ENCODE measurements at regions not wholly inside any gene's neighbourhood (a gene's known extent, or its start where the extent isn't known, plus 50 kb on each side); places are given as distances from the start of the nearest gene placed in this dataset.
A peak's percentile ranks its signal among the peaks of the same experiment; 100 is the strongest.

DNA sequence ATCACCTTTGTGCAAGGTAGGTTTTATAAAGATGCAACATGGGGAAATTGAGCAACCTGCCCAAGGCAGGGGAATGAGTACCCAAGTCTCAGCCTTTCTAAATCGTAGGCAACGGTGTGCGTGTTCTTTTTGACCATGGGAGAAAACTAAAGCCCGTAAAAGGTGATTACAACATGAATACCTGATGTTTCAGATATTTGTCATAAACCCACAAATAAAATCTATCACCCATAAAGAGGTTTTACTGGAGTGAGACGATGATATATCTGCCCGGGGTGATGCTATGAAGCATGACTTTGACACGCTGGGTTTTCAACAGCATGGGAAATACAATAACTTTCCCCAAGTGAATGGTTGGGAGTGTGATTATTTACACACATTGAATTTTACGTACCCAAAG, 406.3 kb upstream of the KLF6 start:
- peak overlapping the region; percentile 35 for H3K4me2 ChIP-seq
- TF ChIP-seq Cebpa-rat (IDR thresholded peaks at IDR 0.05), result no peak
- H3K4me3 ChIP-seq, result no peak overlapping the region
- H3K27me3 ChIP-seq, result no peaks in the 10 kb centered on the region
- no peak overlapping the region for H3K9ac ChIP-seq
- H3K9me3 ChIP-seq, result peaks cover 4% of the 10 kb centered on the region; the same call in 1 of the 2 replicates
- no peaks in the 10 kb centered on the region for H4K20me1 ChIP-seq
- peaks cover 24% of the 10 kb centered on the region for H3K4me1 ChIP-seq
- H3K36me3 ChIP-seq, result no peaks in the 10 kb centered on the region
- H3K27ac ChIP-seq, result no peak overlapping the region

DNA sequence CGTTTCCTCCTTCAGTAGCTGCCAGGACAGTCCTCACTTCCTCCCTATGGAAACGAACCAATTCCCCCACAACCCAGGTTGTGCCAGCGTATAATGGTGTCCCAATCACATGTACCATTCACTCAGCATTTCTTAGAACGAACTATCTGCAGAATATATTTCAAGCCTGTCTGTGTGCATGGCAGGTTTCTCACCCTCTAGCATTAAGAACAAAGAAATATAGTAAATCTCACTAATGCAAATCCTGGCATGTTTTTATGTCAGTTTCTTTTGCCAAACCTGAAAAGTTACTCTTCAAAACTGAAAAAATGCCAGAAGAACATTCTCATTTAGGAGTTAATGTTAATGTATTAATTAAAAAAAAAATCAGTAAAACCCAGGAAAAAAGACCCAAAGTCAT, 405.9 kb upstream of the KLF6 start:
- peaks cover 21% of the 10 kb centered on the region for H3K4me1 ChIP-seq
- H3K36me3 ChIP-seq, result no peaks in the 10 kb centered on the region
- H3K4me2 ChIP-seq, result no peak overlapping the region
- TF ChIP-seq Cebpa-rat (IDR thresholded peaks at IDR 0.05), result no peak
- H3K9ac ChIP-seq, result no peak overlapping the region
- no peak overlapping the region for H3K4me3 ChIP-seq
- H4K20me1 ChIP-seq, result no peaks in the 10 kb centered on the region
- H3K27ac ChIP-seq, result no peak overlapping the region
- H3K27me3 ChIP-seq, result no peaks in the 10 kb centered on the region
- peaks cover 4% of the 10 kb centered on the region; the same call in 1 of the 2 replicates for H3K9me3 ChIP-seq

DNA sequence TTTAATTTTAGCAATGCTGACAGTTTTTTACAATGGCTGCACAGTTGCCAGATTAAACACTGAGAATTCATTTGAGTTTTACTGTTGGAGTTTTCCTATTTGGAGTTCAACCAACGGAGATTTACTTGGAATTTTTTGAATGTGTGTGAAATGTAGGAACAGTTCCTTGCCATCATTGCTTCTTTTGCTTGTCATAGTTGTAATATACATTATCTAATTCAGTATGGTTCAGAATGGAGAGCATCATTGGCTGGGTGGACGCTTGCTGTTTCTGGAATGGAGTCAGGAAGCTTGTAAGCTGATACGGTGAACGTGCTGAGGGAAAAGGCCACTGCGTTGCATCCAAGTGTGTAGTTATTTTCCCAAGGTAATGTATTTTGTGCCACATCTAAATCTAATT, 404.3 kb upstream of the KLF6 start:
- no peak for TF ChIP-seq Cebpa-rat (IDR thresholded peaks at IDR 0.05)
- no peak overlapping the region for H3K4me2 ChIP-seq
- H4K20me1 ChIP-seq, result no peaks in the 10 kb centered on the region
- H3K4me1 ChIP-seq, result peaks cover 21% of the 10 kb centered on the region
- no peak overlapping the region for H3K4me3 ChIP-seq
- peaks cover 4% of the 10 kb centered on the region; the same call in 1 of the 2 replicates for H3K9me3 ChIP-seq
- H3K27ac ChIP-seq, result no peak overlapping the region
- no peaks in the 10 kb centered on the region for H3K27me3 ChIP-seq
- H3K9ac ChIP-seq, result no peak overlapping the region
- no peaks in the 10 kb centered on the region for H3K36me3 ChIP-seq

DNA sequence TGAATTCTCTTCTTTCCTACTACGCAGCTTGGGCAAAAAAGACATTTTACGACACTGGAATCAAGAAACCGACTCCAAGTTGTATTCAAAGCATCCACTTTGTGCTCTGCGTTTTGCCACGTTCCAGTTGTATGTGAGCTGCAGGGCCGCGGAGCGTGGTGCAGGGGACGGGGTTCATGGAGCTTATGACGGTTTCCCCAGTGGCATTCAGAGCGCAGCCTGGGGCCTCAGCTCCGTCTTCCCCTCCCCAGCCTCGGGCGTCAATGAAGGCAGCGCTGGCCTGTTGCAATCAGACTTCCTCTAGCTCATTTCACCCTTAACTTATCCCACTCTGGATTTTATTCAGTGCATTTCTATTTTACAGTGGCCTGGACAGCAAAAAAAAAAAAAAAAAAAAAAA, 403.4 kb upstream of the KLF6 start:
- Histone ChIP-seq H3K27ac (no peak overlapping the region), H3K4me3 (no peak overlapping the region), H4K20me1 (no peaks in the 10 kb centered on the region), H3K4me1 (peaks cover 21% of the 10 kb centered on the region), H3K36me3 (no peaks in the 10 kb centered on the region), H3K4me2 (no peak overlapping the region), H3K9me3 (peaks cover 4% of the 10 kb centered on the region; the same call in 1 of the 2 replicates), H3K27me3 (no peaks in the 10 kb centered on the region), H3K9ac (no peak overlapping the region)
- no peak for TF ChIP-seq Cebpa-rat (IDR thresholded peaks at IDR 0.05)

DNA sequence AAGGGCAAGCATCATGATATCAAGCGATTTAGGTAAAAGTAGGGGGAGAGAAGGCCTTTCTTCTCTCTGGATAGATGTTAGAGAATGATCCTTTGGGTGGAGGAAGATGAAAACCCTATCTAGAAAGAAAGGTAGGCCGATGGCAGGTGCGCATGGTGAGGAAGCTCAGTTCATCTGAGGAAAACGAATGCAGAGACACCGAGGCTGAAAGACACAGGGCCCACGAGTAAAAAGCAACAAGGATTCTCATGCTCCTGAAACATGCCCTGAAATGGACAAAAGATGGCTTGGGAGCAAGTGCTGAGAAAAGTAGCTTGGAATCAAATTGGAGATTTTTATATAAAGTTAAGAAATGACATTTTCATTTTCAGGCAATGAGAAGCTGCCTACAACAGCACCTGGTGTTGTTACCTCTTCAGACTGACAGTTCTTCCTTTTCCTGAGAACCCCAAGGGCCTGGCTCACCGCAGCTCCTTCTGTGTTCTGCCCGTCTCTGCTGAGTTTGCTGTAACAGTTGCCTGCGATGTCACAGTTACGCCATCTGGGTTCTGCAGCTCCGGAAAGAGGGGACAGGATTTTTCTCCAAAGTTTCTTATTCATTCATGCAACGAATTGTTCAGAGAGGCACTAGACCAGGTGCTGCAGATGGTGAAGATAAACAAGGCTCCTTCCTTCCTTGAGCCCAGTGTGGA, 402.0 kb upstream of the KLF6 start:
- Histone ChIP-seq H3K9me3 (peaks cover 4% of the 10 kb centered on the region; the same call in 1 of the 2 replicates), H3K27ac (no peak overlapping the region), H3K9ac (no peak overlapping the region), H3K4me3 (no peak overlapping the region), H3K27me3 (no peaks in the 10 kb centered on the region), H3K4me1 (peaks cover 15% of the 10 kb centered on the region), H3K36me3 (no peaks in the 10 kb centered on the region), H3K4me2 (peak overlapping the region; percentile 16; the same call in 1 of the 2 replicates), H4K20me1 (no peaks in the 10 kb centered on the region)
- TF ChIP-seq Cebpa-rat (IDR thresholded peaks at IDR 0.05), result no peak

DNA sequence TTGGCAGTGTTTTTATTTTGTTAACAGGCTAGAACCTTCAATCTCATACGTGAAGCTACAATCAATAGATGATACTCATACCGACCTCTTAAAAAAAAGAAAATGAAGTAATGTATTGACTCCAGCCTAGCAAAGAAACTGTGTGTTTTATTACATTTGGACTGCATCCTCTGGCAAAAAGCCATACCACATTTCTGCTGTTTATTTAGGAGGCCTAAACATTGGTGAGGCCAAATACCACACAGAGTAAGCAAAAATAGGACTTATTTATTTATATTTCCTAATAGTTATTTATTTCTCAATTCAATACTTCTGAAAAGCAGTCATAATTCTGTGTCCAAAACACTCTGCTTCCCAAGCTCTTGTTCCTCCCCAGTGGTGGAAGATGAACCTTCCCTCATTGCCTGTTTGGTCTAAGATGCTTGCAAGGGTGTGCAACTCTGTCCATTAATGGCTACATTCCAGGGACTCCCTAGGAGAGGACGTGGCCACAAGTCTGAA, 398.8 kb upstream of the KLF6 start:
- H4K20me1 ChIP-seq, result no peaks in the 10 kb centered on the region
- H3K27me3 ChIP-seq, result no peaks in the 10 kb centered on the region
- no peak for TF ChIP-seq Cebpa-rat (IDR thresholded peaks at IDR 0.05)
- no peak overlapping the region for H3K27ac ChIP-seq
- no peak overlapping the region for H3K4me3 ChIP-seq
- no peak overlapping the region for H3K9ac ChIP-seq
- no peak overlapping the region for H3K4me2 ChIP-seq
- H3K4me1 ChIP-seq, result peaks cover 7% of the 10 kb centered on the region
- no peaks in the 10 kb centered on the region for H3K36me3 ChIP-seq
- H3K9me3 ChIP-seq, result peaks cover 4% of the 10 kb centered on the region; the same call in 1 of the 2 replicates

DNA sequence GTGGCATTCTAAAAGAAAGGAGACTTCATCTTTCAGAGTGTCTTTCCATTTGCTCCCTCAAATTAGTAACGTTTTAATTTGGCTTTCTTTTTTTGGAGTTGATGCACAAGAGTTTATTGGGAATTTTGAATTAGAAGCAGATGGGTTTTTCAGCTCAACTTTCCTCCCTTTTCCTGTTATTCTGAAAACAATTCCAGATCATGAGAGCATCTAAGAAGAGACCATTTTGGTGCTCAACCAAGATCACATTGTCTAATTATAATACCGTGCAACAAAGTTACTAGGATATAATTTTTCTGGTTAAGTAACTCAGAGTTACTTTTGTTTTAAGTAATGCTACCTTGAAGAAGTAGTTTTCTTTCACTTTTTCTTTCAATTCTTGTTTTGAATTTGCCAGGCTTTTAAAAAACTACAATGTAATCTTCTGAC, 396.6 kb upstream of the KLF6 start:
- H3K36me3 ChIP-seq, result no peaks in the 10 kb centered on the region
- no peak overlapping the region for H3K4me2 ChIP-seq
- H3K27me3 ChIP-seq, result no peaks in the 10 kb centered on the region
- no peak overlapping the region for H3K9ac ChIP-seq
- H3K9me3 ChIP-seq, result no peaks in the 10 kb centered on the region
- no peak overlapping the region for H3K4me3 ChIP-seq
- H4K20me1 ChIP-seq, result no peaks in the 10 kb centered on the region
- H3K4me1 ChIP-seq, result no peaks in the 10 kb centered on the region; the same call in 1 of the 2 replicates
- no peak overlapping the region for H3K27ac ChIP-seq
- TF ChIP-seq Cebpa-rat (IDR thresholded peaks at IDR 0.05), result no peak

DNA sequence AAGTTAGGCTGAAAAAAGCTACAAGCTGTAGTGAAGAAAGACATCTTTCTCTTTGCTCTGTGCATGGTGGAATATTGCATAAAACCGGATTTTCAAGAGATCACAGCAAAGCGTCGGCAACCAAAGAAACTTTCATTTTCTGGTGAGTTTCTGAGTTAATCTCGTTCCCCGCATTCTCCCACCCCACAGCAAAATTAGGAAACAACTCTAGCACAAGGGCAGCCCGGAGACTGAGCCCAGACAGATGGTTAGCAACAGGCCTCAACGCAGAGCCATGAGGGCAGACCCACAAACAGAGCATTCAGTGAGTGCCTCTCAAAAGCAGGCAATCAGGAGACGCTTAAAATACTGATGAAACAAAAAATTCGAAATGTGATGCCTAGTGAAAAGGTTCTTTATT, 396.1 kb upstream of the KLF6 start:
- H3K4me2 ChIP-seq, result no peak overlapping the region
- no peaks in the 10 kb centered on the region for H3K36me3 ChIP-seq
- H3K27me3 ChIP-seq, result no peaks in the 10 kb centered on the region
- H3K4me3 ChIP-seq, result no peak overlapping the region
- H3K9me3 ChIP-seq, result no peaks in the 10 kb centered on the region
- H4K20me1 ChIP-seq, result no peaks in the 10 kb centered on the region
- H3K27ac ChIP-seq, result no peak overlapping the region
- no peaks in the 10 kb centered on the region; the same call in 1 of the 2 replicates for H3K4me1 ChIP-seq
- no peak for TF ChIP-seq Cebpa-rat (IDR thresholded peaks at IDR 0.05)
- no peak overlapping the region for H3K9ac ChIP-seq

DNA sequence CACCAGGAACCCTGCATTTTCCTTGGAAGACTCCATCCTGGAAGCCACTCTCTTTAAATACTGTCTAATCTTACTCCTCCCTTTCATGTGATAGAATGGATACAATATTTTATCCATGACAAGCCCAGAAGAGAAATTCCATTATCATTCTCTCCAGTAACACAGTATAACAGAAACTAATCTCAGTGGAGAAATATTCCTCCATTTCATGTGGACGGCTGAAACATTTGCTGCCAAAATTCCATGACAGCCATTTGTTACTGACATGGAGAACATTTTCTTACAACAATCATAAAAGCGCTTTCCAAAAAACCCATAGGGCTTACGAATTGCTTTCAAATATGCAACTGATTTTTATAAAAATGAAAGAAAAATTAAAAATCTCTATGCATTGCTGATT, 392.8 kb upstream of the KLF6 start:
- H3K36me3 ChIP-seq, result no peaks in the 10 kb centered on the region
- no peak overlapping the region for H3K4me3 ChIP-seq
- H4K20me1 ChIP-seq, result no peaks in the 10 kb centered on the region
- no peaks in the 10 kb centered on the region; the same call in 1 of the 2 replicates for H3K4me1 ChIP-seq
- H3K27me3 ChIP-seq, result no peaks in the 10 kb centered on the region
- H3K27ac ChIP-seq, result no peak overlapping the region
- H3K9me3 ChIP-seq, result 0 out of 2 replicates have a peak, but pooled peaks cover 7% of the 10 kb centered on the region
- TF ChIP-seq Cebpa-rat (IDR thresholded peaks at IDR 0.05), result no peak
- no peak overlapping the region for H3K4me2 ChIP-seq
- no peak overlapping the region for H3K9ac ChIP-seq

DNA sequence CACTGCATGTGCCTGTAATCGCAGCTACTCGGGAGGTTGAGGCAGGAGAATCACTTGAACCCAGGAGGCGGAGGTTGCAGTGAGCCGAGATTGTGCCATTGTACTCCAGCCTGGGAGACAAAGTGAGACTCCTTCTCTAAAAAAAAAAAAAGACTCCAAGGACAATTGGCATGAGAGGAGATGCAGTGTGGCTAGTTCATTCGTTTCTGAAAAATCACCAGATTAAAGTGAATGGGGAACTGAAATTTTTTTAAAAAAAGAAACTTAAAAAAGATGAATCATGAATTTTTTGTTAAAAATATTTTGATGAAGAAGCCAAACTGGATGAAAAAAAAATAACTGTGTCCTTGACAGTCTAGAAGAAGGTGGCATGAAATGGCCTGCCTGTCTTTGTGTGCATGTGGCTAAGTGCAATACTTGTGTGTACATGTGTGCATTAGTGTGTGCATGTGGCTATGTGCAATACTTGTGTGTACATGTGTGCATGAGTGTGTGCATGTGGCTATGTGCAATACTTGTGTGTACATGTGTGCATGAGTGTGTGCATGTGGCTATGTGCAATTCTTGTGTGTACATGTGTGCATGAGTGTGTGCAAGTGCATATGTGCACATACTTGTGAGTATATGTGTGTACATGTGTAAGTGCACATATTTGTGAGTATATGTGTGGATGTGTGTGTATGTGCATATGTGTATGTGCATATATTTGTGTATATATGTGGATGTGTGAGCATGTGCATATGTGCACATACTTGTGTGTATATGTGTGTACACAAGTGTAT, 391.7 kb upstream of the KLF6 start:
- Histone ChIP-seq H4K20me1 (no peaks in the 10 kb centered on the region), H3K4me2 (no peak overlapping the region), H3K36me3 (no peaks in the 10 kb centered on the region), H3K27me3 (no peaks in the 10 kb centered on the region), H3K9ac (no peak overlapping the region), H3K4me3 (no peak overlapping the region), H3K4me1 (no peaks in the 10 kb centered on the region; the same call in 1 of the 2 replicates), H3K27ac (no peak overlapping the region), H3K9me3 (peaks cover 12% of the 10 kb centered on the region; the same call in 1 of the 2 replicates)
- TF ChIP-seq Cebpa-rat (IDR thresholded peaks at IDR 0.05), result no peak
